Duodenal mucosa (tissue), 2 donors: ENCODE measurements at regions not wholly inside any gene's neighbourhood (a gene's known extent, or its start where the extent isn't known, plus 50 kb on each side); places are given as distances from the start of the nearest gene placed in this dataset.

ENCODE experiments used
- H3K27ac ChIP-seq: one replicate; pipeline ENCODE4 v1.7.0; 2013; ENCODE audit warnings: low read depth, low read length
- H3K27me3 ChIP-seq, 2 donors: one replicate each; pipeline ENCODE4 v1.7.0; 2013; ENCODE audit warnings: low read length in 2 of 2, control low read depth in 1 of 2; ENCODE audit not compliant: insufficient read depth in 2 of 2, control insufficient read depth in 1 of 2
- H3K36me3 ChIP-seq, 2 donors: one replicate each; pipeline ENCODE4 v1.7.0; 2013; ENCODE audit warnings: low read length in 2 of 2, control low read depth in 1 of 2; ENCODE audit not compliant: insufficient read depth in 2 of 2, control insufficient read depth in 1 of 2
- H3K4me1 ChIP-seq, 2 donors: one replicate each; pipeline ENCODE4 v1.7.0; 2013; ENCODE audit warnings: low read length in 2 of 2, control low read depth in 1 of 2; ENCODE audit not compliant: insufficient read depth in 2 of 2, control insufficient read depth in 1 of 2
- H3K4me3 ChIP-seq, 2 donors: one replicate each; pipeline ENCODE4 v1.7.0; 2013; ENCODE audit warnings: low read length in 2 of 2, low read depth in 1 of 2
- H3K9ac ChIP-seq, 2 donors: one replicate each; pipeline ENCODE4 v1.7.0; 2013; ENCODE audit warnings: low read length in 2 of 2, low read depth in 1 of 2
- H3K9me3 ChIP-seq, 2 donors: one replicate each; pipeline ENCODE4 v1.7.0; 2013; ENCODE audit warnings: low read length in 2 of 2, control low read depth in 1 of 2; ENCODE audit not compliant: control insufficient read depth in 1 of 2

DNA sequence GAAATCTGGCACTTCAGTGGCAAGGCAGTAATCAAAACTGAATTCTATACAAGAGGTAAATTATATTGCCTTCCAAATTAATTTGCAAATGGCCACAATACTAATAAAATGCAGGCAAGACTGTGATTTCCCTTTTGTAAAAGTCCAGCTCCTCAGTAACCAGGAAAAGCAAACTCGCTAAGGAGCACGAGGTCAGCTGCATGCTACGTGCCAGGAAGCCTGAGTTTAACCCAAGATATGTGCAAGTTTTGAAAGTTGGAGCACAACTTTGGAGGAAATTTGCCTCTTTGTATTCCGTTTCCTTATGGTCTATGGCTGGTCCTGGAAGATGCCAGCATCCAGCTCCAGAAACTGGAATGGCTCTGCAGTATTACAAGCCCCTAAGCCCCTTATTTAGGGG lies 226.8 kb upstream of the DYNLRB2 start:
- H3K9ac ChIP-seq: no peak overlapping the region
- no peaks in the 10 kb centered on the region for H3K9me3 ChIP-seq
- H3K36me3 ChIP-seq: no peaks in the 10 kb centered on the region
- H3K4me1 ChIP-seq: no peaks in the 10 kb centered on the region
- no peak overlapping the region for H3K4me3 ChIP-seq
- H3K27me3 ChIP-seq: no peaks in the 10 kb centered on the region
- H3K27ac ChIP-seq: no peak overlapping the region

DNA sequence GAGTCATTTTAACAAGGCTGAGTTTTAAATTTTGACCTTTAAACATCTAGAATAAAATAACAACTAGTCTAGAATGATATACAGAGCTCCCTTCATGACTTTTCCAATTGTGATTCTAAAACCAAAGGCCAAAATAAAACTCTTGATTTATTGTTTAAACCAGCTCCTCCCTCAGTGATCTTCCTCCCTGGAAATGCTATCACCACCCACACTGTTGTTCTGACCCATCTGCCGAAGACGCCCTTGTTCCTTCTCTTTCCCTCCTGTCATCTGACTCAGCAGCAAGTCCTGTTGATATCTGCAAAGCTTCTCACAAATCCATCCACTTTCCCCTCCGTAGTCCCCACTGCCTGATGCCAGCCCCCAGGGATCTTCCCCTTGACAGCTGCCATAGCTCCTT lies 231.6 kb upstream of the DYNLRB2 start:
- no peak overlapping the region for H3K9ac ChIP-seq
- H3K4me3 ChIP-seq: no peak overlapping the region
- H3K36me3 ChIP-seq: no peaks in the 10 kb centered on the region
- no peaks in the 10 kb centered on the region for H3K27me3 ChIP-seq
- H3K27ac ChIP-seq: no peak overlapping the region
- H3K9me3 ChIP-seq: peaks cover 0 to 1% of the 10 kb centered on the region in 2 donors
- H3K4me1 ChIP-seq: no peaks in the 10 kb centered on the region

DNA sequence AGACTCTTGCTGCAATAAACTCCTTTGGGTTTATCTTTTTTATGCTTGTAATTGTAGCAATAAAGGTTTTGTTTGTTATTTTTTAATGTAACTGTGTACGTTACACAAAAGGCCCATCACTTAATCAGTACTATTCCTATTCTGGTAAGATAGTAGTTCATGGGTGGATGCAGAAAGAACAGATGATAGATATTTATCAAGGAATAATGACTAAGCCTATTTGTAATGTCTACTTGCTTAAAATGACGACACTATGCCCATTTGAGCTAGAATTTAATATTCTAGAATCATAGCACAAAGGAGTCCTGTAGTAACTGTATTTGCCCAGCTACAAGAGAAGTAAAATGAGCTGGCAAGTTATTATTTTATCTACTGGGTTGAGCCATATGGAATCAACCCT lies 235.4 kb upstream of the DYNLRB2 start:
- no peak overlapping the region for H3K27ac ChIP-seq
- no peaks in the 10 kb centered on the region for H3K36me3 ChIP-seq
- no peaks in the 10 kb centered on the region for H3K27me3 ChIP-seq
- H3K4me3 ChIP-seq: no peak overlapping the region
- peaks cover 0 to 1% of the 10 kb centered on the region in 2 donors for H3K9me3 ChIP-seq
- H3K9ac ChIP-seq: no peak overlapping the region
- no peaks in the 10 kb centered on the region for H3K4me1 ChIP-seq

GRCh38 chr16:80303691-80304090 lies 237.1 kb upstream of the DYNLRB2 start:
- H3K4me3 ChIP-seq: no peak overlapping the region

GRCh38 chr16:80300876-80301275 lies 239.9 kb upstream of the DYNLRB2 start:
- no peaks in the 10 kb centered on the region for H3K9me3 ChIP-seq
- no peak overlapping the region for H3K27ac ChIP-seq
- H3K27me3 ChIP-seq: no peaks in the 10 kb centered on the region
- no peak overlapping the region for H3K4me3 ChIP-seq
- H3K9ac ChIP-seq: no peak overlapping the region
- H3K36me3 ChIP-seq: no peaks in the 10 kb centered on the region
- no peaks in the 10 kb centered on the region for H3K4me1 ChIP-seq

More at GRCh38 chr16:80303691-80304090, 237.1 kb upstream of the DYNLRB2 start:
- Histone ChIP-seq H3K9ac (no peak overlapping the region), H3K9me3 (peaks cover 0 to 1% of the 10 kb centered on the region in 2 donors), H3K36me3 (no peaks in the 10 kb centered on the region), H3K27ac (no peak overlapping the region), H3K27me3 (no peaks in the 10 kb centered on the region), H3K4me1 (no peaks in the 10 kb centered on the region)

DNA sequence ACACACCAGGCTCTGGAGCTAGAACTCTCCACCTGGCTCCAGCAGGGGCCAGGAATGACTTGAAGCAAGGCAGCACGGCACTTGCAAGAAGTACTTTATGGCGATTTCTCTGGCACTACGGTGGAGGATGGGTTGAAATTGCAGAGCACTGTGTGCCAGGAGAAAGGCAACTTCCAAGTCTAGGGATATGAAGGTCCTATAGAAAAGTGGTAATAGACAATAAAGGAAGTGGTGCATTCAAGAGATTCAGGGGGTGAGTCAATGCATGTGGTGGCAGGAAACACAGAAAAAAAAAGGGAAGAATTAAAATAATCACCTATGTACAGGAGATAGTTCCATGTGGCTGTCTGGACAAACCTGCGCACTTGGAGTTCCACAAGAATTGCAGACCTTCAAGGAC lies 240.3 kb upstream of the DYNLRB2 start:
- Histone ChIP-seq H3K4me1 (no peaks in the 10 kb centered on the region), H3K9ac (no peak overlapping the region), H3K27me3 (no peaks in the 10 kb centered on the region), H3K36me3 (no peaks in the 10 kb centered on the region), H3K27ac (no peak overlapping the region), H3K9me3 (no peaks in the 10 kb centered on the region), H3K4me3 (no peak overlapping the region)

DNA sequence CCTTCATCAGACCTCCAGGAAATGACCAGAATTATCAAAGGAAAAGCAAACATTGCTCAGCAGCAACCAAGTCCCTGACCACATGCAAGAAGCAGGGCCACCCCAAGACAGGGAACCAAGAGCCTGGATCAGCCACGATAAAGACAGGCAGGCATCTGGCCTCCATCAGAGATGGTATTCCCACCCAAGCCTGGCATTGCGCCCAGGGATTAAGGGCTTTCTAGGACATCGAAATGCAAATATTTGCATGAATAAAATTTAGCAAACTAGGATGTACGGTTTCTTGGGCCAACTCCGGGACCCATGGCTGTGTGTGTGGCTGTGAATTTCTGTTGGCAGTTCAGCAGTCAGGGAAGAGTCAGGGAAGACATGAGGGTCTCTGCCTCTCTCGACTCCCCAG lies 241.4 kb upstream of the DYNLRB2 start:
- no peak overlapping the region for H3K4me3 ChIP-seq
- no peak overlapping the region for H3K27ac ChIP-seq
- no peaks in the 10 kb centered on the region for H3K9me3 ChIP-seq
- no peaks in the 10 kb centered on the region for H3K4me1 ChIP-seq
- H3K9ac ChIP-seq: no peak overlapping the region
- H3K36me3 ChIP-seq: no peaks in the 10 kb centered on the region
- no peaks in the 10 kb centered on the region for H3K27me3 ChIP-seq

- Histone ChIP-seq H3K9ac (no peak overlapping the region), H3K4me3 (no peak overlapping the region), H3K27me3 (no peaks in the 10 kb centered on the region), H3K27ac (no peak overlapping the region), H3K36me3 (no peaks in the 10 kb centered on the region), H3K9me3 (no peaks in the 10 kb centered on the region), H3K4me1 (no peaks in the 10 kb centered on the region)
These were observed 242.1 kb upstream of the DYNLRB2 start for GRCh38 chr16:80298676-80299075.

DNA sequence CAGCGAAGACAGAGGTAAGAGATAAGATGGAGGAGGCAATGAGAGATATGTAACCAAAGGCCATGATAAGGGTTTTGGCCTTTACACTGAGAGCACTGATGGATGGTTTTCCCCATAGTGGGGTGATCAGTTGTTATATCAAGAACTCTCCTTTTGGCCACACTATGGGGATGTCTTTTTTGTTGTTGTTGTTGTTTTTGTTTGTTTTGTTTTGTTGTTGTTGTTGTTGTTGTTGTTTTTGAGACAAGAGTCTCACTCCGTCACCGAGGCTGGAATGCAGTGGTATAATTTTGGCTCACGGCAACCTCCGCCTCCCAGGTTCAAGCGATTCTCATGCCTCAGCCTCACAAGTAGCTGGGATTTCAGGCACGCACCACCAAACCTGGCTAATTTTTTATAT lies 244.8 kb upstream of the DYNLRB2 start:
- Histone ChIP-seq H3K4me1 (no peaks in the 10 kb centered on the region), H3K9me3 (no peaks in the 10 kb centered on the region)

GRCh38 chr16:80294172-80294571 lies 246.6 kb upstream of the DYNLRB2 start:
- no peaks in the 10 kb centered on the region for H3K36me3 ChIP-seq
- H3K4me3 ChIP-seq: no peak overlapping the region
- no peak overlapping the region for H3K27ac ChIP-seq
- no peaks in the 10 kb centered on the region for H3K4me1 ChIP-seq
- H3K9ac ChIP-seq: no peak overlapping the region
- H3K27me3 ChIP-seq: no peaks in the 10 kb centered on the region
- H3K9me3 ChIP-seq: no peaks in the 10 kb centered on the region

More for the DNA sequence above, 244.8 kb upstream of the DYNLRB2 start:
- Histone ChIP-seq H3K9ac (no peak overlapping the region), H3K4me3 (no peak overlapping the region), H3K36me3 (no peaks in the 10 kb centered on the region), H3K27me3 (no peaks in the 10 kb centered on the region), H3K27ac (no peak overlapping the region)

GRCh38 chr16:80288616-80289015 lies 252.2 kb upstream of the DYNLRB2 start:
- H3K9me3 ChIP-seq: no peaks in the 10 kb centered on the region
- H3K27me3 ChIP-seq: no peaks in the 10 kb centered on the region
- no peak overlapping the region for H3K4me3 ChIP-seq
- no peaks in the 10 kb centered on the region for H3K4me1 ChIP-seq
- H3K36me3 ChIP-seq: no peaks in the 10 kb centered on the region
- no peak overlapping the region for H3K9ac ChIP-seq
- H3K27ac ChIP-seq: no peak overlapping the region
